GM21515 (cell line): ENCODE measurements at regions not wholly inside any gene's neighbourhood (a gene's known extent, or its start where the extent isn't known, plus 50 kb on each side); places are given as distances from the start of the nearest gene placed in this dataset.
"Not testable (repeated sequence)": the region's sequence is repeated elsewhere in the genome, so short reads cannot be mapped to it uniquely, and the experiment has no call there.

Source experiments
- ATAC-seq: cut with Tn5 transposase; IDR thresholded peaks from one replicate; pipeline ENCODE4 v1.9.1; 2021; ENCODE audit not compliant: unreplicated experiment

DNA sequence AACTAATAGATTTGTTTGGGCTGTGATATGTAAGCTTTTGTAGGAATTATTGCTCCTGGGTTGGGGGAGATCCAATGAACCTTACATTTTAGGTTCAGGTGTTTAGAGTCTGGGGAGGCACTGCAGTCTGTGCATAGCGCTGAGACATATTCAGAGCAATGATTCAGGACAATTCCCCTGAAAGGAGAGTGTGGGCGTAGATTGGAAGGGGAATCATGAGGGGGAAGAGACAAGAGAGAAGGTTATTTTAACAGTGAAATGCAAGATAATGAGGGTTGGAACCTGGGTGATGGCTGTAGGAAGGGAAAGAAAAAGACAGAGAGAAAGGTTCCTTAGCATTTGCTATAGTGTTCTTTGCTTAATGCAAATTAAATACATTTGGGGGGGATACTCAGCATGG is 1013.4 kb downstream of the REEP3 start:
- ATAC-seq: no peak

DNA sequence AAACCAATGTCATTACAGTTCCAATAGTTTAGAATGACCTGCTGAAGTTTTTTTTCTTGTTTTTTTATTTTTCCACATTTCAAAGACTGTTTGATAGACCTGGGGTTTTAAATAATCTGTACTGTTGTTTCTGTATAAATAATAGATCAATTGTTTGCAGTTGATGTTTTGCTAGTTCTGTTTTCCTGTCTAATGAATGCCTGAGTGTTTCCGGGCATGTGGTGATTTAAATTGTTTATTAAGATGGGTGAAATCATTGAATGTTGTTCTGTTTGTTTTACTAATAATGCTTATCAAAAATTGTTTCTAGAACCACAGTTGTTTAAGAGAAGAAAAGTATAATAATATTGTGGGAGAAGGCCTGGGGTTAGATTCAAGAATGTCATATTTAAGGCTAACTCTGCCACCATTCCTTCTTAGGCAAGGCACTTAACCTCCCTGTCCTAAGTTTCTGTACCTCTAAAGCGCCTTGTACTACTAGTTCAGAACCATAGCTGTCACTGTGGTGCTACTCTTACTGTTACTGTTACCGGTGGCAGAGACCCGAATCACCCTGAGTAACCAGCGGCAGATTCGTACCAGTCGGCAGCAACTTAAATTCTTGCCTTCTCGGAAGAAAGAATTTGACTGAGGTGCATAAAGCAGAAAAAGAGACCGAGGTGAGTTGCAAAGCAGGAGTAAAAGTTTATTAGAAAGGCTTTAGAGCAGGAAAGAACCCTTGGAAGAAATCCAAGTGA is 1014.1 kb downstream of the REEP3 start:
- ATAC-seq: no peak

DNA sequence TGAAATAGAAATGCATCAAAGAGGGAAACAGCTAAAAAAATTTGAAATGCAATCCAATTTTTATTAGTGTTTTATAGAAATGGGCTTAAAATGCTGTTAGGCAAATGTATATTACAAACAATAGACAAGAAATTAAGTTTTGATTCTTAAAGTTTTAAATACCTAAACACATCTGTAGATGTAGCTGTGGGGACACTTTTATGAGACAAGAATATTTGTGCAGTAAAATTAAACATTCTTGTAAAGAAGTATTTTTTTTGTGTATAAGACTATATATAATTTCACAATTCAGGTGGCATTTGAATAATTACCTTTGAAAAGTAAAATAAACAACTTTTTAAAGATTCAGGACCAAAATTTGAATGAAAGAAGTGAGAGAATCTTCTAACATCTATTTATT is 1015.9 kb downstream of the REEP3 start:
- ATAC-seq: no peak

GRCh38 chr10:64537928-64538327 is 1016.7 kb downstream of the REEP3 start:
- ATAC-seq: no peak

DNA sequence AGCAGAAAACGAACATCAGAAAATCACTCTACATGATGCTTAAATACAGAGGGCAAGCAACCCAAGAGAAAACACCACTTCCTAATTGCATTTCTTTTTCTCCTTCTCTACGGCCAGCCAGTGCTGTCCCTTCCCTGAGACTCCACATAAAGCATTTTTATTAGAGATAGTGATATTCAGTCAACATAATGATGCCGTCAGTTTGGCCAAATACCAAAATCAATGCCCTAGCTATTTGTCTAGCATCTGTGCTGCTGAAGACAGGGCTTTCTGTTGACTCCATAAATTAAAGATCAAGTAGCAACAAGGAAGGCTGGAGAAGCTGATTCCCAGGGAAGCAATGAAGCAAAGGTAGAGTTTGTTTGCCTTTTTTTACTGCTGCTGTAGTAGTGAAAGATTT is 1024.9 kb downstream of the REEP3 start:
- ATAC-seq: no peak

- ATAC-seq: no peak
These were observed 1026.0 kb downstream of the REEP3 start for GRCh38 chr10:64547168-64547567.

DNA sequence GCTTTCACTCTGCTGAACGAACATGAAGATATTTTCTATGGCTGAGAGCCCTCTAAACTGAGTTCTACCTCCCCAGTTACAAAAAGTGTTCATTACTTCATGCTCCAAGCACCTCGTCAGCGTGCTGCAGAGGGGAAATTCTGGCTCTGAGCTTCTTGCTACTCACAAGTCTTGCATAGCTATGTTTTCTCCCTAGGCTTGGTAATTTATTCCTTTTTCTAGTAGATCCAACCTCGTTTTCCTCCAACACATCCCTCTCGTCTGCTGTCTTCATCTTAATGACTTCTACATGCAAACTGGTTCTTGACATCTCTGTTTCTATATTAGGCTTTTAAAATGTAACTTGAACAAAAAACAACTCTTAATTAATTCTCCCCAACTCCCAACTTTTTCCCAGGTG is 1034.5 kb downstream of the REEP3 start:
- ATAC-seq: no peak

GRCh38 chr10:64558094-64558835 is 1037.1 kb downstream of the REEP3 start:
- no peak for ATAC-seq

- ATAC-seq: no peak
These were observed 1049.9 kb downstream of the REEP3 start for GRCh38 chr10:64571056-64571455.

GRCh38 chr10:64573623-64574325 is 1052.6 kb downstream of the REEP3 start:
- no peak for ATAC-seq

- ATAC-seq: no peak
These were observed 1053.2 kb downstream of the REEP3 start for GRCh38 chr10:64574371-64574770.

DNA sequence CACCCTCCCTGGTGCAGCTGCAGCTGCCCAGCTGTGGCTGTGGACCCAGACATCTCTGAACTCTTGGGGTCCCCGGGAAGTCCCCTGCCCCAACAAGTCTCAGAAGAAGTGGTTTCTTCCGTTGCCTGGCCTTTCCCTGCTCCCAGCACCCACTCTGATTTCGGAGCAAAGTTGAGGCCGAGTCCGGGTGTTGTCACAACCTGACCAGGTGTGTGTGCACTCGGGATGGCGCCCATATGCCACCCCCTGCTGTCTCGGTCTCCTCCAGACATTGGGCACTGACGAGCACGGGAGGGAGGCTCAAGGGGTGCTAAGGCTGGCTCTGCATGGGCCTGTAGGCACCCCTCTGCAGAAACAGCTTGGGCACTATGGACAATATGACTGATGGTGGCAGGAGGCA is 1055.3 kb downstream of the REEP3 start:
- ATAC-seq: no peak

DNA sequence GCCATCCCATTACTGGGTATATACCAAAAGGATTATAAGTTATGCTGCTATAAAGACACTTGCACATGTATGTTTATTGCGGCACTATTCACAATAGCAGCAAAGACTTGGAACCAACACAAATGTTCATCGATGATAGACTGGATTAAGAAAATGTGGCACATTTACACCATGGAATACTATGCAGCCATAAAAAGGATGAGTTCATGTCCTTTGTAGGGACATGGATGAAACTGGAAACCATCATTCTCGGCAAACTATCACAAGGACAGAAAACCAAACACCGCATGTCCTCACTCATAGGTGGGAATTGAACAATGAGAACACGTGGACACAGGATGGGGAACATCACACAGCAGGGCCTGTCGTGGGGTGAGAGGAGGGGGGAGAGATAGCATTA is 1057.6 kb downstream of the REEP3 start:
- ATAC-seq: not testable (repeated sequence)

DNA sequence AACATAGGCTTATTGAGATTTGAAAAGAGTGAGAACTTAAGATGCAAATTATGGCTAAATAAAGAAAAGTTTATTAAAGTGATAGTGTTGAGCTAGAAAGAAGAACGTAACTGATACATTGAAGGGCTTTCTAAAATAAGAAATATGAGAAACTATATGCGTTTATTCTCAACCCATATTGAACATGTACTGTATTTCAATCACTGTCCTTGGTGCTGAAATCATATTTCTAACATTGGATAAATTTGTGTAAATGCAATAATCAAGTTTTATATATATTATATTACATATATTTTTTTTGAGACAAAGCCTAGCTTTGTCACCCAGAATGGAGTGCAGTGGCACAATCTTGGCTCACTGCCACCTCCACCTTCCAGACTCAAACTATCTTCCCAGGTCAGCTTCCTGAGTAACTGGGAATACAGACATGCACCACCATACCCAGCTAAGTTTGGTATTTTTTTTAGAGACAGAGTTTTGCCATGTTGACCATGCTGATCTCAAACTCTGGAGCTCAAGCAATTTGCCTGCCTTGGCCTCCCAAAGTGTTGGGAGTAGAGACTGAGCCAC is 1065.8 kb downstream of the REEP3 start:
- ATAC-seq: no peak

GRCh38 chr10:64594072-64594471 is 1072.9 kb downstream of the REEP3 start:
- no peak for ATAC-seq

GRCh38 chr10:64598600-64598999 is 1077.4 kb downstream of the REEP3 start:
- no peak for ATAC-seq

DNA sequence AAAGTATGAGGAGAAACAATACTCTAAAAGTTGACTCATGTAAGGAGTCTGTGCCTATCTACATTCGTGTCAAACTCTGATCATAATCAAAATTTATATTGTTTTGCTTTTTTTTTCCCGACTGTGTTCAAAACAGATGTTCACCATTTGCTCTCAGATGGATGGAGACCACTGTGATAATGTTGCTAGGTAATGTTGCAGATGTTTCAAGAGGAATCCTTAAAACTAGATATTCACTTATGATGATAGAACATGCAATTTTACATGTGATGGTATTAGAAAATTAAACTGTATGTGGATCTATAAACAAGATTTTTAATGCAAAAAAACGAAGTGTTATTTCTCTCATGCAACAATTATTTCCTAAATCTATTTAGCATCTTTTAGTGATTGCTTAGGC is 1080.1 kb downstream of the REEP3 start:
- no peak for ATAC-seq

DNA sequence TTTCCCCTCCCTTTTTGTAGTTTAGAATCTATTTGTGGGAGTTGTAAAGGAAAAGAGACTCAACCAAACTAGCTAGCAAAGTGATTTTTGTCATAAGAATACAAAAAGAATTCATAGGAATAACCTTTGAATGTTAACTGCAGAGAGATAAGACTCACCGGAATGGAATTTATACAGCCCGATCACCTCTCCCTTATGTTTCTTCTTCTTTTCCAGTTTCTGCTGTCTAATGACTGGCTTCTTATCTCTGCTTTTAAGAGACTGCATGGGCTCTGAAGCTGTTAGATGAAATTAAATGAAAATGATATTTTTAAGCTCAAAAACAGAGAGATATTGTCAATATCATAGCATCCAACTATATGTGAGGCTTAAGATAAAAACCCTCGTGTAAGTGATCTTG is 1095.9 kb downstream of the REEP3 start:
- ATAC-seq: no peak

DNA sequence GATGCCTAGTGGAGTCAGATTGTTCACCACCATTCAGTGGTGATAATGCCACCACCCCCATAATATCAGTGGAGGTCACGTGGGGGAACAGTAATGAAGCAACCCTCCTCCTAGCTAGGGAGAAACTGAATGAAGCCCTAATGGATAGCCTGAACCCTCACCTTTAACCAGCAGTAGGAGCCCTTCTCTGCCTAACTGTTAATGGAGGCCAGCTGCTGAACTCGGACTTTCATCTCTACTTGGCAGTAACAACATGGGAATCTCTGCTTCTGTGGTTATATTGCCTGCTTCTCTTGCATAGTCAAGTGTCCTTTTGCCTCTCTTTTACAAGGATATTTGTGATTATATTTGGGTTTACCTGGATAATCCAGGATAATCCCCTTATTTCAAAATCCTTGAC is 1097.9 kb downstream of the REEP3 start:
- no peak for ATAC-seq

- no peak for ATAC-seq
These were observed 1105.7 kb downstream of the REEP3 start for GRCh38 chr10:64626924-64627323.

GRCh38 chr10:64630534-64630933 is 1109.3 kb downstream of the REEP3 start:
- ATAC-seq: no peak

- ATAC-seq: no peak
These were observed 1114.7 kb downstream of the REEP3 start for GRCh38 chr10:64635906-64636305.
